Cardiac muscle cell (in vitro differentiated cells and primary cell): ENCODE measurements at regions not wholly inside any gene's neighbourhood (a gene's known extent, or its start where the extent isn't known, plus 50 kb on each side); places are given as distances from the start of the nearest gene placed in this dataset.

Experiments used
- DNase-seq, 2 donors: peaks; one replicate each; pipeline versions ENCODE4 v3.0.0 to v3.0.0-alpha.2; 2010 to 2017; ENCODE audit warnings: low read depth in 1 of 2, low spot score in 1 of 2
- H3K27ac ChIP-seq: fragments of 200-600 bp; sonication (generic); 2 replicates; pipeline ENCODE4 v1.5.1; 2016
- H3K27me3 ChIP-seq: fragments of 200-600 bp; sonication (generic); 2 replicates; pipeline ENCODE4 v1.6.0; 2016; ENCODE audit warnings: control low read depth
- H3K36me3 ChIP-seq: fragments of 200-600 bp; sonication (generic); 2 replicates; pipeline ENCODE4 v1.5.1; 2016; ENCODE audit warnings: control low read depth
- H3K4me1 ChIP-seq: fragments of 200-600 bp; sonication (generic); 2 replicates; pipeline ENCODE4 v1.8.1; 2017; ENCODE audit warnings: low read depth, mild to moderate bottlenecking, mixed run types
- H3K4me3 ChIP-seq: fragments of 200-600 bp; sonication (generic); 2 replicates; pipeline ENCODE4 v1.5.1; 2016; ENCODE audit warnings: mild to moderate bottlenecking
- H3K9me3 ChIP-seq: fragments of 200-600 bp; sonication (generic); 2 replicates; pipeline ENCODE4 v1.5.1; 2017; ENCODE audit warnings: low read depth, mild to moderate bottlenecking, control low read depth
- TF ChIP-seq, protein P1 (sequence below): IDR thresholded peaks from 2 replicates; pipeline ENCODE4 v1.5.1; 2012; ENCODE audit warnings: low read depth, mild to moderate bottlenecking, low read length

DNA sequence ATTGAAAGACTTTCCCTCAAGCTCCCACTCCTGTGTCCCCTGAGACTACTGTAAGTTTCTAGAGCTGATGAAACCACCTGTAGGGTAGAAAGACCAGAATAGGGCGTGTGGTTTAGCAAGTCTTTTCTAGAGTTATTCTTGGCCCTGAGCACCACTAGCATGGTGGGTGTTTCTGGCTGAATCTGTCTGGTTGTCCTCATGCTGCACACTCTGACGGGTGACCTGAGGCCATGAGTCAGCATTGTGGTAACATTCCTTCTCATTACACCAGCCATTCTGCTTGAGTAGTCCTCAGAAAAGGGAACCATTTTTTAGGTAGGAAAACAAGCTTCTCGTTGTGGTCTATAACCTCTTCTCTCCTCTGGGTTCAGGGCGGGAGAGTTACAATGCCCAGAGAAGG lies 250.3 kb downstream of the SNX13 start:
- H3K4me1 ChIP-seq, result no peaks in the 10 kb centered on the region
- H3K27ac ChIP-seq, result no peak overlapping the region
- DNase-seq, result peak in 1 of 2 donors; percentile 91
- no peaks in the 10 kb centered on the region for H3K9me3 ChIP-seq
- no peaks in the 10 kb centered on the region for H3K27me3 ChIP-seq
- no peak overlapping the region for H3K4me3 ChIP-seq
- TF ChIP-seq, protein P1, sequence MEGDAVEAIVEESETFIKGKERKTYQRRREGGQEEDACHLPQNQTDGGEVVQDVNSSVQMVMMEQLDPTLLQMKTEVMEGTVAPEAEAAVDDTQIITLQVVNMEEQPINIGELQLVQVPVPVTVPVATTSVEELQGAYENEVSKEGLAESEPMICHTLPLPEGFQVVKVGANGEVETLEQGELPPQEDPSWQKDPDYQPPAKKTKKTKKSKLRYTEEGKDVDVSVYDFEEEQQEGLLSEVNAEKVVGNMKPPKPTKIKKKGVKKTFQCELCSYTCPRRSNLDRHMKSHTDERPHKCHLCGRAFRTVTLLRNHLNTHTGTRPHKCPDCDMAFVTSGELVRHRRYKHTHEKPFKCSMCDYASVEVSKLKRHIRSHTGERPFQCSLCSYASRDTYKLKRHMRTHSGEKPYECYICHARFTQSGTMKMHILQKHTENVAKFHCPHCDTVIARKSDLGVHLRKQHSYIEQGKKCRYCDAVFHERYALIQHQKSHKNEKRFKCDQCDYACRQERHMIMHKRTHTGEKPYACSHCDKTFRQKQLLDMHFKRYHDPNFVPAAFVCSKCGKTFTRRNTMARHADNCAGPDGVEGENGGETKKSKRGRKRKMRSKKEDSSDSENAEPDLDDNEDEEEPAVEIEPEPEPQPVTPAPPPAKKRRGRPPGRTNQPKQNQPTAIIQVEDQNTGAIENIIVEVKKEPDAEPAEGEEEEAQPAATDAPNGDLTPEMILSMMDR, result no peak
- no peaks in the 10 kb centered on the region for H3K36me3 ChIP-seq

DNA sequence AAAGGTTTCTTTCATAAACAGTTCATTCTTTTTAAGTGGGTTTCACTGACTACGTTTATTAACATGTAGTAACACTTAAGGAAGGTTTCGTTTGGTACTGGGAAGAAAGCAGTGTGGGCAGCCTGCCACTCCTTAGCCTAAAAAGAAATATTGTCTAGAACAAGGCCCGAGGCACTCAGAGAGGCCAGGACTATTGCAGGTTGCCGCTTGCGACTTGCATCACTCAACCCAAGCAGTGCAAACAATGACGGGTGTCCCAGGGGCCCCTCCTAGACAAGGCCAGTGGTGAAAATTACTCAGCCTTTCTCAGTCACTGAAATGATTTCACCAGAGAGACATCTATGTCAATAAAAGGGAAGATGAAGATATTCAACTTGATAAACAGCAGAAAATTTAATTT lies 243.9 kb downstream of the SNX13 start:
- no peaks in the 10 kb centered on the region for H3K36me3 ChIP-seq
- TF ChIP-seq, protein P1, result no peak
- H3K27me3 ChIP-seq, result no peaks in the 10 kb centered on the region
- no peaks in the 10 kb centered on the region for H3K4me1 ChIP-seq
- H3K4me3 ChIP-seq, result no peak overlapping the region
- DNase-seq, result peak in 1 of 2 donors; percentile 80
- H3K27ac ChIP-seq, result no peak overlapping the region
- peaks cover 2% of the 10 kb centered on the region for H3K9me3 ChIP-seq

DNA sequence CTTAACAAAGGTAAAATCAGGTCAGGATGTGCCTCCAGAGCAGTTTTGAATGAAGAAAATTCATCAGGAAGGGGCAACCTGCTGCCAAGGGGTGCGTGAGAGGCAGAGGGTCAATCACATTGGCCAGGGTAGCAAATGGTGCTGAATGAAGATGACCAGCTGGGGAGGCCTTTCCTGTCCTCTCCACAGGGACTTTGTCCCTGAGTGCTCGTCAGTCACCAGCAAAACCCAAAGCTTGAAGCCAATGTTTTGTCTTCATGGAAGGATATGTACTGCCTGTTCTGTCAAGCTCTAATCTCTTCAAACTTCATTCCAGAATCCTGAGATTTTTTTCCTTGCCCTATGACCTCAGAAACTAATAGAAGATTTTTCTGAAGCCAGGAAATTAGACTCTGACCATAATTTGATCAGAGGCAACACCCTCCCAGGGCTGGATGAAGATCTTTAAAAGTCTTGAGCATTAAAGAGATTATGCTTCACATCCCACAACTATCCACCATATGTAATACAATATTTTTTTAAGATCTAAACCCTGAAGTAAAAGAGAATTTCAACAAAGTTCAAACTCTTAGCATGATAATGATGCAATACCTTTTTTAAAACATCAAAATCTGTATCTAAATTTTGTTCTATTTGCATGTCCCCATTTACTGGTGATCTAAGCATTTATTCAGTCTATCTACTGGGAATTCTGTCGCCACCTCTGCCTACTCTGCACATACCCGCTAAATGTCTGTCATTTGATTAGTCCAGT lies 243.0 kb downstream of the SNX13 start:
- no peak for DNase-seq
- H3K9me3 ChIP-seq, result peaks cover 2% of the 10 kb centered on the region
- no peaks in the 10 kb centered on the region for H3K4me1 ChIP-seq
- H3K27ac ChIP-seq, result no peak overlapping the region
- no peaks in the 10 kb centered on the region for H3K27me3 ChIP-seq
- H3K4me3 ChIP-seq, result no peak overlapping the region
- H3K36me3 ChIP-seq, result no peaks in the 10 kb centered on the region
- TF ChIP-seq, protein P1, result no peak

DNA sequence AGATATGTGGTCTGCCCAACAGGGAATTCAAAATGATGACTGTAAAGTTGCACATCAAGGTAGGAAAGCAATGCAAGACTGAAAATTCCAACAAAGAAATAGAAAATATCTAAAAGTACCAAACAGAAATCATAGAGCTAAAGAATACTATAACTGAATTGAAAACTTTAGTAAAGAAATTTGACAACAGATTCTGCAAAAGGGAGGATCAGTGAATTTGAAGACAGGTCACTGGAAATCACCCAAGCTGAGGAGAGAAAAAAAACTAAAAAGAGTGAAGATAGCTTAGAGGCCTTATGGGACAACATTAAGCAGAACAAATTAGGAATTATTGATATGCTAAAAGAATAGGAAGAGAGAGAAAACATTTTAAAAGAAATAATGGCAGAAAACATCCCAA lies 240.6 kb downstream of the SNX13 start:
- TF ChIP-seq, protein P1, result no peak
- DNase-seq, result no peak
- no peak overlapping the region for H3K27ac ChIP-seq
- H3K27me3 ChIP-seq, result no peaks in the 10 kb centered on the region
- H3K4me3 ChIP-seq, result no peak overlapping the region
- peaks cover 2% of the 10 kb centered on the region for H3K9me3 ChIP-seq
- H3K4me1 ChIP-seq, result no peaks in the 10 kb centered on the region
- no peaks in the 10 kb centered on the region for H3K36me3 ChIP-seq

DNA sequence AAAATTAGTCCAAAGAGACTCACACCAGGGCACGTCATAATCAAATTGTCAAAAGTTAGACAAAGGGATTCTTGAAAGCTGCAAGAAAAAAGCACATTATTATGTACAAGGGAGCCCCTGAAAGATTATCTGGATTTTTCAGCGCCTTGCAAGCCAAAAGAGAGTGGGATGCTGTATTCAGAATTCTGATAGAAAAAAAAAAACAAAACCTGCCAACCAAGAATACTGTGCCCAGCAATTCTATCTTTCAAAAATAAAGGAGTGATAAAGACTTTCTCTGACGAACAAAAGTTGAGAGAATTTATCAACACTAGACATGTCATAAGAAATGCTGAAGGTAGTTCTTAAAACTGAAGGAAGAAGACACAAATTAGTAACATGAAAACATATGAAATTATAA lies 240.2 kb downstream of the SNX13 start:
- no peaks in the 10 kb centered on the region for H3K36me3 ChIP-seq
- no peaks in the 10 kb centered on the region for H3K4me1 ChIP-seq
- H3K9me3 ChIP-seq, result peaks cover 2% of the 10 kb centered on the region
- DNase-seq, result no peak
- no peaks in the 10 kb centered on the region for H3K27me3 ChIP-seq
- TF ChIP-seq, protein P1, result no peak
- H3K4me3 ChIP-seq, result no peak overlapping the region
- H3K27ac ChIP-seq, result no peak overlapping the region
